ENCODE measurements at regions not wholly inside any gene's neighbourhood (a gene's known extent, or its start where the extent isn't known, plus 50 kb on each side); places are given as distances from the start of the nearest gene placed in this dataset.

GRCh38 chr2:65939687-65940086, 495.2 kb upstream of the MEIS1 start:
- Histone ChIP-seq H3K4ac (replicated peaks; ENCODE audit: insufficient read length, low read depth, low read length) (no peak overlapping the region), H2BK15ac (ENCODE audit: low read length) (no peak overlapping the region), H4K91ac (replicated peaks; ENCODE audit: insufficient read length, low read length) (no peak overlapping the region), H3K4me3 (ENCODE audit: extremely low read depth in 1 of 4, insufficient read depth in 2 of 4, low read depth in 3 of 4, low read length in 4 of 4) (no peak overlapping the region), H3K4me1 (replicated peaks in 1 of 4; ENCODE audit: control insufficient read depth in 3 of 4, insufficient read depth in 4 of 4, low read length in 3 of 4) (no peaks in the 10 kb centered on the region), H2AFZ (ENCODE audit: low read length) (no peak overlapping the region), H4K8ac (ENCODE audit: extremely low read depth, insufficient read depth, low read length) (no peak overlapping the region), H3K18ac (ENCODE audit: extremely low read depth, low read length) (no peak overlapping the region), H4K20me1 (replicated peaks in 1 of 2; ENCODE audit: control insufficient read depth in 1 of 2, insufficient read depth in 2 of 2, low read length in 2 of 2) (no peaks in the 10 kb centered on the region), H3K23me2 (ENCODE audit: low read depth, low read length) (no peaks in the 10 kb centered on the region), H3K14ac (ENCODE audit: insufficient read length) (no peak overlapping the region), H3K27ac (ENCODE audit: low read depth, low read length) (no peak overlapping the region), H3K4me2 (ENCODE audit: insufficient read depth in 1 of 2, low read depth in 2 of 2, low read length in 2 of 2) (no peak overlapping the region), H2BK20ac (ENCODE audit: low read length) (no peak overlapping the region), H3K56ac (replicated peaks; ENCODE audit: insufficient read length, low read depth, low read length) (no peak overlapping the region), H2BK120ac (replicated peaks; ENCODE audit: low read depth, low read length) (no peak overlapping the region), H4K5ac (ENCODE audit: insufficient read length, low read depth, low read length) (no peak overlapping the region), H3K27me3 (replicated peaks in 1 of 4; ENCODE audit: control insufficient read depth in 3 of 4, extremely low read depth in 1 of 4, insufficient read depth in 3 of 4, low read length in 3 of 4) (no peaks in the 10 kb centered on the region), H3K79me1 (ENCODE audit: low read depth, low read length) (no peaks in the 10 kb centered on the region), H3K9ac (replicated peaks in 1 of 4; ENCODE audit: extremely low read depth in 1 of 4, low read depth in 3 of 4, low read length in 3 of 4) (no peak overlapping the region), H2BK12ac (ENCODE audit: low read depth, low read length) (no peak overlapping the region), H3K36me3 (ENCODE audit: control insufficient read depth in 2 of 4, insufficient read depth in 4 of 4, low read length in 3 of 4) (no peaks in the 10 kb centered on the region), H2BK5ac (ENCODE audit: low read depth, low read length) (no peak overlapping the region), H3K23ac (ENCODE audit: insufficient read length) (no peak overlapping the region), H2AK5ac (ENCODE audit: low read depth, low read length) (no peak overlapping the region), H3K79me2 (ENCODE audit: control insufficient read depth in 1 of 2, insufficient read depth in 2 of 2, low read length in 2 of 2) (no peaks in the 10 kb centered on the region), H3K9me3 (ENCODE audit: insufficient read depth in 2 of 2, low read depth in 1 of 2, low read length in 1 of 2) (no peaks in the 10 kb centered on the region)
- TF ChIP-seq HDAC2 (IDR thresholded peaks at IDR 0.05; ENCODE audit: borderline replicate concordance in 1 of 2, low read depth in 2 of 2, low read length in 2 of 2) (no peak), EZH2 (IDR thresholded peaks at IDR 0.05; ENCODE audit: low read depth, low read length, severe bottlenecking) (no peak), CTCF (IDR thresholded peaks at IDR 0.05; ENCODE audit: control extremely low read depth in 1 of 3, insufficient read depth in 1 of 3, low read depth in 1 of 3, low read length in 3 of 3) (no peak)
- ChIA-PET CTCF (ENCODE audit: partially characterized antibody) (interaction anchor here (1.1 kb wide), 1 partner anchor 300 kb away, joined by 3 read pairs; no protein-coding TSS in a partner anchor), POLR2A (ENCODE audit: partially characterized antibody) (no interaction called here)
- FAIRE-seq (no peak), DNase-seq (ENCODE audit: low read depth in 1 of 2, low spot score in 2 of 2) (no peak)
- 84% methylated on average over 2 of the region's 2 CpGs; no CpG with 5 or more reads in 1 of the 2 experiments for WGBS, 2 experiments (ENCODE audit: extremely low coverage in 1 of 2, insufficient coverage in 1 of 2, insufficient read length in 1 of 2, insufficient replicate concordance in 2 of 2, low coverage in 1 of 2, low lambda C conversion rate in 2 of 2, missing lambda C conversion rate in 1 of 2)
